RWPE2 (cell line): ENCODE measurements at regions not wholly inside any gene's neighbourhood (a gene's known extent, or its start where the extent isn't known, plus 50 kb on each side); places are given as distances from the start of the nearest gene placed in this dataset.

Experiments used
- ATAC-seq: fragments of 200-7000 bp; cut with Tn5 transposase; 3 replicates; pipeline ENCODE4 v1.9.1; 2021; ENCODE audit warnings: low read depth
- DNase-seq: peaks from one replicate; pipeline ENCODE4 v3.0.0-alpha.2; 2020; ENCODE audit warnings: low spot score
- H3K27ac ChIP-seq: fragments of 450-650 bp; 2 replicates; pipeline ENCODE4 v1.5.1; 2017; ENCODE audit warnings: mild to moderate bottlenecking; ENCODE audit not compliant: poor library complexity, severe bottlenecking
- H3K27me3 ChIP-seq: fragments of 250-450 bp; sonication (Bioruptor Pico); 2 replicates; pipeline ENCODE4 v1.5.1; 2021; ENCODE audit warnings: mild to moderate bottlenecking, moderate library complexity; ENCODE audit not compliant: insufficient read depth, poor library complexity, severe bottlenecking
- H3K36me3 ChIP-seq: fragments of 250-450 bp; sonication (Bioruptor Pico); 2 replicates; pipeline ENCODE4 v1.5.1; 2020; ENCODE audit warnings: low read depth, mild to moderate bottlenecking, moderate library complexity
- H3K4me1 ChIP-seq: fragments of 250-450 bp; sonication (Bioruptor Pico); 2 replicates; pipeline ENCODE4 v1.5.1; 2021; ENCODE audit warnings: mild to moderate bottlenecking, moderate library complexity; ENCODE audit not compliant: insufficient read depth, poor library complexity, severe bottlenecking
- H3K4me3 ChIP-seq: fragments of 250-450 bp; sonication (Bioruptor Pico); 2 replicates; pipeline ENCODE4 v1.5.1; 2021; ENCODE audit warnings: mild to moderate bottlenecking, moderate library complexity; ENCODE audit not compliant: severe bottlenecking
- H3K9me3 ChIP-seq: fragments of 250-450 bp; sonication (Bioruptor Pico); 2 replicates; pipeline ENCODE4 v1.5.1; 2021; ENCODE audit warnings: mild to moderate bottlenecking, moderate library complexity; ENCODE audit not compliant: severe bottlenecking
- CTCF ChIP-seq: fragments of 450-650 bp; IDR thresholded peaks from one replicate; pipeline ENCODE4 v1.5.1; 2017; ENCODE audit warnings: mild to moderate bottlenecking, moderate library complexity; ENCODE audit not compliant: poor library complexity, severe bottlenecking

GRCh38 chr14:76638841-76639240, 122.4 kb upstream of the VASH1 start:
- Histone ChIP-seq H3K4me1 (no peaks in the 10 kb centered on the region), H3K9me3 (no peaks in the 10 kb centered on the region), H3K36me3 (no peaks in the 10 kb centered on the region), H3K27me3 (peaks cover 6% of the 10 kb centered on the region), H3K27ac (no peak overlapping the region), H3K4me3 (no peak overlapping the region)
- ATAC-seq (no peak), DNase-seq (no peak)
- TF ChIP-seq CTCF = no peak

DNA sequence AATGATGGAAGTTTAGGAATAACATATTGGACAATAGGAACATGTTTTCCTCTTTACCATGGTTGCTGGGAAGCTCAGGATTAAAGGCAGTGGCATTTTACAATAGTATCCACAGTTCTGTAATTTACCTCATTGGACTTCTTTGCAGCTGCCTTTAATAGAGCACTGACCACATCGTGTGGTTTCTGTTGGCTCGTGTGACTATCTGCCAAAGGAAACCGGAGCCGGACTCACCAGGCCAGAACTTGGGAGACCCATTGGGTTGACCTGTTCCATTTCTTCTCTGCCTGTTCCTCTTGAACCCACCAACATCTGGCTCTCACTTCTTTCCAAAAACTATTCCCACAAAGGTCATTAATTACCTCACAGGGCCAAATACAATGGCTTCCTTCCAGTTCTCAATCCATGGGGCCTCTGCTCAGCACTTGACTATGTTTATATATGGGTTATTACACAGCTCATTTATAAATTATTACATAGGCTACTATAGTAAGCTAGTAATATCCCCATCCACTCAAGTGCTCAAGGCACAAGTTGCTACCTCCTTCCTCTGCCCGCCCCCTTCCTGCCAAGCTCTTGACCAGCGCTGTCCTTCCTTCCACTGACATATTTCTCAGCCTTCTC, 121.5 kb upstream of the VASH1 start:
- peaks cover 6% of the 10 kb centered on the region for H3K27me3 ChIP-seq

GRCh38 chr14:76640923-76641395, 120.3 kb upstream of the VASH1 start:
- H3K4me3 ChIP-seq = no peak overlapping the region
- no peak overlapping the region for H3K27ac ChIP-seq
- peaks cover 4% of the 10 kb centered on the region for H3K27me3 ChIP-seq
- ATAC-seq (peak; percentile 26; the same call in 2 of the 3 replicates), DNase-seq (no peak)
- H3K4me1 ChIP-seq = no peaks in the 10 kb centered on the region
- H3K9me3 ChIP-seq = no peaks in the 10 kb centered on the region
- no peaks in the 10 kb centered on the region for H3K36me3 ChIP-seq
- no peak for TF ChIP-seq CTCF

More for the DNA sequence above, 121.5 kb upstream of the VASH1 start:
- Histone ChIP-seq H3K36me3 (no peaks in the 10 kb centered on the region), H3K27ac (no peak overlapping the region), H3K4me3 (no peak overlapping the region), H3K4me1 (no peaks in the 10 kb centered on the region), H3K9me3 (no peaks in the 10 kb centered on the region)
- DNase-seq (no peak), ATAC-seq (no peak)
- TF ChIP-seq CTCF = no peak

DNA sequence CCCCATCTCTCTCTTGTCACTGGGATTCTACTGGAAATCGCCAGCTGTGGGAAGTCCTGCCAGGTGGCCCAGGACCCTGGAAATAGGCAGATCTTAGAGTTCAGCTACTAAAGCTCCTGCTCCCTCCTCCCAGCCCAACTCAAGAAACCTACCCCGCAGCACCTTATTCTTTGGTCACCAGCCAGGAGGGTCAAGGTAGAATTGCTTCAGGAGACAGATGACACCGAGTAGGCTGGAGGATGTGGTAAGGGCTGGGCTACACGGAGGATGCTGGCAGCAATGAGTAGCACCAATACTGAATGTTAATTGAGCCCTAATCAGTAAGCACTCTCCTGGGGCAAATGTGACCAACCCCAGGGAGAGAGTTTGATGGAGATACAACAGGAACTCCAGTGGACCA, 119.7 kb upstream of the VASH1 start:
- ATAC-seq = no peak

More for the DNA sequence above, 119.7 kb upstream of the VASH1 start:
- no peak overlapping the region for H3K4me3 ChIP-seq
- H3K9me3 ChIP-seq = no peaks in the 10 kb centered on the region
- no peaks in the 10 kb centered on the region for H3K36me3 ChIP-seq
- no peaks in the 10 kb centered on the region for H3K27me3 ChIP-seq
- TF ChIP-seq CTCF = no peak
- no peaks in the 10 kb centered on the region for H3K4me1 ChIP-seq
- no peak overlapping the region for H3K27ac ChIP-seq
- no peak for DNase-seq
